Endothelial cell of umbilical vein (primary cell): ENCODE measurements at regions not wholly inside any gene's neighbourhood (a gene's known extent, or its start where the extent isn't known, plus 50 kb on each side); places are given as distances from the start of the nearest gene placed in this dataset.

Experiments used
- CTCF ChIP-seq, 2 donors: IDR thresholded peaks; 1 replicate in 1 of 2; 2 replicates in 1 of 2; pipeline ENCODE4 v1.5.1; 2011; ENCODE audit warnings: low read length in 2 of 2, mild to moderate bottlenecking in 2 of 2, moderate library complexity in 2 of 2, control low read depth in 1 of 2, inconsistent platforms in 1 of 2, low read depth in 1 of 2; ENCODE audit not compliant: insufficient read depth in 1 of 2; ENCODE audit errors: extremely low read depth in 1 of 2
- EZH2 ChIP-seq: IDR thresholded peaks from 2 replicates; pipeline ENCODE4 v1.6.1; 2012; ENCODE audit warnings: borderline replicate concordance, low read depth, mild to moderate bottlenecking, moderate library complexity, low read length, inconsistent platforms; ENCODE audit not compliant: severe bottlenecking
- JUN ChIP-seq: IDR thresholded peaks from 2 replicates; pipeline ENCODE4 v1.6.1; 2011; ENCODE audit warnings: borderline replicate concordance, low read depth; ENCODE audit not compliant: insufficient read length, insufficient read depth
- MAX ChIP-seq: IDR thresholded peaks from 2 replicates; pipeline ENCODE4 v1.6.1; 2011; ENCODE audit not compliant: insufficient read depth, insufficient read length
- POLR2A ChIP-seq: IDR thresholded peaks from 2 replicates; pipeline ENCODE4 v1.6.1; 2012; ENCODE audit warnings: low read depth, mild to moderate bottlenecking, control low read depth, low read length
- POLR2AphosphoS5 ChIP-seq: IDR thresholded peaks from 2 replicates; pipeline ENCODE4 v1.6.1; 2012; ENCODE audit warnings: low read depth, mild to moderate bottlenecking, control low read depth, low read length, moderate library complexity; ENCODE audit not compliant: insufficient read depth

GRCh38 chr12:105935981-105936380 is 202.8 kb downstream of the NUAK1 start:
- TF ChIP-seq POLR2AphosphoS5: no peak
- TF ChIP-seq JUN: no peak
- no peak for TF ChIP-seq EZH2
- TF ChIP-seq POLR2A: no peak
- TF ChIP-seq CTCF (IDR thresholded peaks at IDR 0.05; ENCODE audit: extremely low read depth in 1 of 2, insufficient read depth in 1 of 2, low read depth in 1 of 2, low read length in 2 of 2): no peak
- TF ChIP-seq MAX: no peak
